Hematopoietic multipotent progenitor cell treated with erythropoietin and hydrocortisone succinate and interleukin-3 and kit ligand, for 6 days (in vitro differentiated cells): ENCODE measurements at regions not wholly inside any gene's neighbourhood (a gene's known extent, or its start where the extent isn't known, plus 50 kb on each side); places are given as distances from the start of the nearest gene placed in this dataset.
"Not testable (repeated sequence)": the region's sequence is repeated elsewhere in the genome, so short reads cannot be mapped to it uniquely, and the experiment has no call there.

Experiments used
- DNase-seq: peaks from one replicate; pipeline ENCODE4 v3.0.0-alpha.2; 2015

GRCh38 chrX:3896755-3897154 lies 183.3 kb upstream of the PRKX start:
- DNase-seq: not testable (repeated sequence)

- not testable (repeated sequence) for DNase-seq
Measured at GRCh38 chrX:3882553-3882920, 169.1 kb upstream of the PRKX start.

- DNase-seq: not testable (repeated sequence)
Measured at GRCh38 chrX:3881898-3882552, 168.6 kb upstream of the PRKX start.

GRCh38 chrX:3881255-3881895 lies 167.9 kb upstream of the PRKX start:
- not testable (repeated sequence) for DNase-seq

- not testable (repeated sequence) for DNase-seq
Measured at GRCh38 chrX:3876393-3876792, 162.9 kb upstream of the PRKX start.

GRCh38 chrX:3875638-3876037 lies 162.2 kb upstream of the PRKX start:
- not testable (repeated sequence) for DNase-seq

- DNase-seq: not testable (repeated sequence)
Measured at GRCh38 chrX:3872226-3872879, 158.9 kb upstream of the PRKX start.

GRCh38 chrX:3867067-3867831 lies 153.8 kb upstream of the PRKX start:
- not testable (repeated sequence) for DNase-seq

- DNase-seq: not testable (repeated sequence)
Measured at GRCh38 chrX:3858332-3858731, 144.9 kb upstream of the PRKX start.

GRCh38 chrX:3843522-3844145 lies 130.2 kb upstream of the PRKX start:
- DNase-seq: not testable (repeated sequence)

GRCh38 chrX:3842822-3843521 lies 129.5 kb upstream of the PRKX start:
- DNase-seq: not testable (repeated sequence)

GRCh38 chrX:3838754-3839153 lies 125.3 kb upstream of the PRKX start:
- not testable (repeated sequence) for DNase-seq

- DNase-seq: not testable (repeated sequence)
Measured at GRCh38 chrX:3837958-3838643, 124.7 kb upstream of the PRKX start.

- not testable (repeated sequence) for DNase-seq
Measured at GRCh38 chrX:3837211-3837610, 123.8 kb upstream of the PRKX start.

- DNase-seq: not testable (repeated sequence)
Measured at GRCh38 chrX:3833761-3834542, 120.5 kb upstream of the PRKX start.

- not testable (repeated sequence) for DNase-seq
Measured at GRCh38 chrX:3830020-3830419, 116.6 kb upstream of the PRKX start.

GRCh38 chrX:3829041-3829531 lies 115.6 kb upstream of the PRKX start:
- not testable (repeated sequence) for DNase-seq

GRCh38 chrX:3828378-3829040 lies 115.1 kb upstream of the PRKX start:
- not testable (repeated sequence) for DNase-seq

GRCh38 chrX:3824008-3824407 lies 110.6 kb upstream of the PRKX start:
- not testable (repeated sequence) for DNase-seq

GRCh38 chrX:3820167-3820566 lies 106.7 kb upstream of the PRKX start:
- DNase-seq: no peak
